VCaP (cell line): ENCODE measurements at regions not wholly inside any gene's neighbourhood (a gene's known extent, or its start where the extent isn't known, plus 50 kb on each side); places are given as distances from the start of the nearest gene placed in this dataset.

Experiments used
- H3K27ac ChIP-seq: fragments of 450-650 bp; 2 replicates; pipeline ENCODE4 v1.5.1; 2017
- TF ChIP-seq, protein P1 (sequence below): fragments of 450-650 bp; conservative IDR thresholded peaks from 2 replicates; pipeline ENCODE4 v1.5.1; 2017; ENCODE audit warnings: mild to moderate bottlenecking, moderate library complexity

DNA sequence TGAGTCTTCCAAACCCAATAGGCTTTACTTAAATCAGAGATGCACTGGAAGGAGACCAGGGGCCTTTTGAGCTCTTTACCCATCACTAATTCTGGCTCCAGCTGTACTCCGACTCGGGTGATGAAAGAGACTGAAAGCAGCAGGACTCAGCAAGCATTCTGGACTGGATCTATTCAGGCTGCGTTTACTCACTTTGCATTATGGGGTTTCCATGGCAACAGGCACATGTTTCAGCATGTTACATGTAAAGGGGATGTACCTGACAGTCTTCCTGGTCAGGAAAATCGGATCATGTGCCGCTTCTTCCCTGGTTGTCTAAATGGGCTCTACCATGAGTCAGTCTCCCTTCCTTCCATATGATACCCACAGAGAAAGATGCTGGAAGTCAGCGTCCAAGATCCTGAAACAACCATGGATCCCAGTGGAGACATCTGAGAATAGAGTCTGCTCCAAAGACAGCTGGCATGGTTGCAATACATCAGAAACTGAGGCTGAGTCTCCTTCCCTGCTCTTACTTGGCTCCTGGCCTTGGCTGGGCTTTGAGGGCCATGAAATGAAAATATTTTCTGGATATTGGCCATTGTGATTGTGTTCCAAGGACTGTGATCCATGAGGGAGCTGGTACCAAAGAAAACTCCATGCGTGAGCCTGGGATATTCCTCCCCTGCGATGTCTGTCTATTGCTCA, 102.5 kb upstream of the TNC start:
- H3K27ac ChIP-seq, result no peak overlapping the region
- TF ChIP-seq, protein P1, sequence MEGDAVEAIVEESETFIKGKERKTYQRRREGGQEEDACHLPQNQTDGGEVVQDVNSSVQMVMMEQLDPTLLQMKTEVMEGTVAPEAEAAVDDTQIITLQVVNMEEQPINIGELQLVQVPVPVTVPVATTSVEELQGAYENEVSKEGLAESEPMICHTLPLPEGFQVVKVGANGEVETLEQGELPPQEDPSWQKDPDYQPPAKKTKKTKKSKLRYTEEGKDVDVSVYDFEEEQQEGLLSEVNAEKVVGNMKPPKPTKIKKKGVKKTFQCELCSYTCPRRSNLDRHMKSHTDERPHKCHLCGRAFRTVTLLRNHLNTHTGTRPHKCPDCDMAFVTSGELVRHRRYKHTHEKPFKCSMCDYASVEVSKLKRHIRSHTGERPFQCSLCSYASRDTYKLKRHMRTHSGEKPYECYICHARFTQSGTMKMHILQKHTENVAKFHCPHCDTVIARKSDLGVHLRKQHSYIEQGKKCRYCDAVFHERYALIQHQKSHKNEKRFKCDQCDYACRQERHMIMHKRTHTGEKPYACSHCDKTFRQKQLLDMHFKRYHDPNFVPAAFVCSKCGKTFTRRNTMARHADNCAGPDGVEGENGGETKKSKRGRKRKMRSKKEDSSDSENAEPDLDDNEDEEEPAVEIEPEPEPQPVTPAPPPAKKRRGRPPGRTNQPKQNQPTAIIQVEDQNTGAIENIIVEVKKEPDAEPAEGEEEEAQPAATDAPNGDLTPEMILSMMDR, result no peak

DNA sequence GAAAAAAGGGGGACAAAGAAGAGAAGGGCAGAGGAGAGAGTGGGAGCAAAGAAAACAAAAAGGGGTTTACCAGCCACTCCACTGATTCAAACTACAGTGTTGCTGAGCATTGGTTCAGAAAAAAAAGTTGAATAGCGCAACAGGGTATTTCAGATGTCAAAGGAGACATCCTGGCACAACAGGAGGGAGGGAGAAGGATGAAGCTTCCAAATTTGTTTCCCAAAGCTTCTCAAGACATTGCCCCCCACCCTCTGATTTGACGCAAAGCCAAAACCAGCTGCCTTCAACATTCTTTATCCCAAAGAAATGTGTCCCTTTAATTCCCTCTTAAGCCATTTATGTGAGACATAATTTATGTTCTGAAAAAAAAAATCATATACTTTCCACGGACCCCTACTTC, 105.5 kb upstream of the TNC start:
- TF ChIP-seq, protein P1, result no peak
- no peak overlapping the region for H3K27ac ChIP-seq

DNA sequence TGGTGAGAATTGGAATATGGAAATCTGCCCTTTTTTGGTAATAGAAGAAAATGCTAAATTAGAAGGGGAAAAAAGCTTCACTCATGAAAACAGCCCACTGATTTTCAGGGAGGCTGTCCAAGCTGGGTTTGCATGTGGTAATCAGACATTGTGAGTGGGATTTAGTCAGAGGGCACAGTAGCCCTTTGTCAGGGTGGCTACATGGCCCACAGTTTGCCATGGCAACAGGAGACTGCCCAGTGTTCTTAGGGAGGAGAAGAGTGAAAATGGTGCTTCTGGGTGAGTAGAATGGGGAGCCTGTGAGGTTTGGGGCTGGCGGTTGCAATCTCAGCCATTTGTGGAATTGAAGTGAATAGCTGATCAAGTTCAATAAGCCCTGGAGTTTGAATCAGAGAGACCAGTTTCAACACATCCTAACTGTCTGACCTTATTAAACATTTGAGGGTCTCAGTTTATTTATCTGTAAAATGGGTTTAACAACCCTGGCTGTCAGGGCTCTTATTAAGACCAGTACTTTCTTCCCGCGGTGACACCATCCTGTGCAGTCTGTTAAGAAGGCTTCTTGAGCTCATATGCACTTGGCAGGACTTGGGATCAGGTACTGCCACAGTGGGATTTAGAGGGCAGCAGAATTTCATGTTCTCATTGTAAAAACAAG, 107.6 kb upstream of the TNC start:
- TF ChIP-seq, protein P1, result no peak
- H3K27ac ChIP-seq, result no peak overlapping the region

DNA sequence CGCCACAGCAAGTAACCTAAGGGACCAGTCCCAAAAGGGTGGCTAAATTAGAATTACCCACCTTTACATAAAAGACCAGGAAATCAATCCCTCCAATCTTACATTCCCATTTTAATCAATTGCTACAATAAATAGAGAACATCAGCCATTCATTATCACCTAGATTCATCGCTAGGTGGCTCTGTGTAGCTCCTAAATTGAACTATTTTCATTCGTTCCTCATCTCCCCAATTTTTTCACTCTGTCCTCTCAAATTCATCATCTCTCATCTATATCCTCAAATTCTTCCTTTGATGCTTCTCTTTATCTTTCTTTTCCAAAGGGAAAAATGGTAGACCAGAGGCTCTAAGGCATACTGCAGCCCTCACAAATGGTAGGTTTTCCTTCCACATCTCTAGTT, 108.2 kb upstream of the TNC start:
- TF ChIP-seq, protein P1, result peak; percentile 52; the same call in 1 of the 2 replicates
- H3K27ac ChIP-seq, result no peak overlapping the region

DNA sequence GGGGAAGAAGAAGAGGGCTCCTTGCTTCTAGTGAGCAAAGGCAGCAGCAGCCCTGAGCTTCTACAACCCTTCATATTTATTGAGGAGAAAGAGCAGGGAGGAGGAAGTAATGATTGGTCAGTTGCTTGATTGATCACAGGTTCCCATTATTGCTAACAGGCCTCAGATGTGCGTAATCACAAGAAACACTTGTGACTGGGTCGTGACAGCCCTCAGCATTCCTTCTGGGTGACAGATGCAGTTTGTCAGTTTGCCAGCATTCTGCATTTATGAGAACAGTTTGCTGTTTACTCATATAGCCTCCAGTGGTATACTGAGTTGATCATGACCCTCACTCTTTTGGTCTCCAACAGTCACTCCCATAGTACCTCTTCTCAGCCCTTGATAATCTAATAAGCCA, 111.5 kb upstream of the TNC start:
- TF ChIP-seq, protein P1, result no peak
- no peak overlapping the region for H3K27ac ChIP-seq

DNA sequence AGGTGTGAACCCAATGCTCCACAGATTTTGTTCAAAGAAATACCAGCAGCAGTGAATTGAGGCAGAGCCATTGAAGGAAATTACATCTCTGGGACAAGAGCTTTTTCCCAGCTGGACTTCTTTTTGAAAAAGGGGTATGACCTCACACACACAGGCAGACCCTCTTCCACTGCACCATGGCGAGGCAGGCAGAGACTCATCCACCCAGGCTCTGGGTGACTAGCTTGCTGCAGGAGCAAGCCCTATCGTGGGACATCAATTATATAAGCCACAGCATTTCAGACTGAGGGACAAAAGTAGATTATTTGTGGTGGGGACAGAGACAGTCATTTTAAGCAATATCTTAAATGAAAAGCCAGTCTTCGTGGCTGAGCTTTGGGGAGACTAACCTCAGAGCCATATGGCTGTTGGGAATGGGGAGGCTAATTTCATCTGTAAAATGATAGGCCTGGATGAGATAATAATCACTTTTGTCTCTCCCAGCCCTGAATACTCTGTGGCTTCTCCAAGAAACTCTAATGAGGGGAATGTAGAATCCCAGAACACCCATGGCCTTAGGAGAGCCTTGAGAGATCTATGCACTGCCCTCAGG, 113.1 kb upstream of the TNC start:
- no peak overlapping the region for H3K27ac ChIP-seq
- TF ChIP-seq, protein P1, result no peak

DNA sequence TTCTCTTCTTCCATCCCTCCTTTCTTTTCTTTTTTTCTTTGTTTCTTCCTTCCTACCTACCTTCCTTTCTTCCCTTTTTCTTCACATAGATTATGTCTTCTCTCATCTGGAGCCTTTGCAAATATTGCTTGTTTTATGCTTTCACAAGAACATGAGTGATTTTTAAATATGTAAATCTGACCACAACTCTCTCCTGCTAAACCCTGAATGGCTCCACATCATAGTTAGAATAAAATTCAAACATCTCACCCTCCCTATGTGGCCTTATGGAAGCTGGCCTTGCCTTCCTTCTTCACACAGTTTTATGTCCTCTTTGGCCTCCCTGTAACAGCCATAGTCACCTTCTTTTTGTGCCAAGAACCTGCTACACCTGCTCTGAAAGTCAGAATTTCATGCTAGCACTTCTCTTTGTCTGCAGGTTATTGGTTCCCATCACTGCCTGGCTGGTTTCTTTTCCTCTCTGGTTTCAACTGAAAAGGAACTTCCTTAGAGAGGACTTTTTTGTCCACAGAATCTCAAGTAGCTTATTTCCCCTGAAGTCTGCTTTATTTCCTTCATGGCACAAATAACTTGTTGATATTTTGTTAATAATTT, 114.3 kb upstream of the TNC start:
- TF ChIP-seq, protein P1, result no peak
- no peak overlapping the region for H3K27ac ChIP-seq
